Hepatocyte (in vitro differentiated cells): ENCODE measurements at regions not wholly inside any gene's neighbourhood (a gene's known extent, or its start where the extent isn't known, plus 50 kb on each side); places are given as distances from the start of the nearest gene placed in this dataset.

Source experiments
- DNase-seq: peaks from one replicate; pipeline ENCODE4 v3.0.0-alpha.2; 2016; ENCODE audit warnings: low spot score
- H2AFZ ChIP-seq: fragments of 200-600 bp; sonication (generic); 2 replicates; pipeline ENCODE4 v1.6.0; 2016; ENCODE audit warnings: antibody characterized with exemption, mild to moderate bottlenecking
- H3K27ac ChIP-seq: fragments of 200-600 bp; sonication (generic); 2 replicates; pipeline ENCODE4 v1.5.1; 2016; ENCODE audit warnings: mild to moderate bottlenecking
- H3K27me3 ChIP-seq: fragments of 200-600 bp; sonication (generic); 2 replicates; pipeline ENCODE4 v1.6.1; 2016
- H3K36me3 ChIP-seq: fragments of 200-600 bp; sonication (generic); replicated peaks from 2 replicates; pipeline ENCODE4 v1.5.1; 2016; ENCODE audit warnings: low read depth; ENCODE audit not compliant: insufficient read depth
- H3K4me1 ChIP-seq: fragments of 200-600 bp; sonication (generic); 2 replicates; pipeline ENCODE4 v1.5.1; 2016; ENCODE audit warnings: mild to moderate bottlenecking, moderate library complexity; ENCODE audit not compliant: insufficient read depth
- H3K4me2 ChIP-seq: fragments of 200-600 bp; sonication (generic); 2 replicates; pipeline ENCODE4 v1.6.0; 2016
- H3K4me3 ChIP-seq: fragments of 200-600 bp; sonication (generic); 2 replicates; pipeline ENCODE4 v1.5.1; 2016; ENCODE audit warnings: mild to moderate bottlenecking
- H3K79me2 ChIP-seq: fragments of 200-600 bp; sonication (generic); 2 replicates; pipeline ENCODE4 v1.6.0; 2017; ENCODE audit warnings: mild to moderate bottlenecking
- H3K9me2 ChIP-seq: fragments of 200-600 bp; sonication (generic); replicated peaks from 2 replicates; pipeline ENCODE4 v1.6.0; 2017; ENCODE audit warnings: mild to moderate bottlenecking; ENCODE audit not compliant: insufficient read depth
- H3K9me3 ChIP-seq: fragments of 200-600 bp; sonication (generic); 2 replicates; pipeline ENCODE4 v1.5.1; 2016; ENCODE audit warnings: low read depth, mild to moderate bottlenecking
- H4K20me1 ChIP-seq: fragments of 200-600 bp; sonication (generic); 2 replicates; pipeline ENCODE4 v1.6.0; 2016; ENCODE audit warnings: mild to moderate bottlenecking; ENCODE audit not compliant: insufficient read depth, poor library complexity, severe bottlenecking
- EZH2 ChIP-seq: fragments of 200-600 bp; sonication (generic); IDR thresholded peaks from 2 replicates; pipeline ENCODE4 v1.6.1; 2016; ENCODE audit warnings: antibody characterized with exemption, mild to moderate bottlenecking, borderline replicate concordance
- EZH2phosphoT487 ChIP-seq: fragments of 200-600 bp; sonication (generic); IDR thresholded peaks from one replicate; pipeline ENCODE4 v1.6.1; 2018; ENCODE audit warnings: antibody characterized with exemption, mild to moderate bottlenecking, low read depth, moderate library complexity; ENCODE audit not compliant: unreplicated experiment, severe bottlenecking
- WGBS: methylation state at CpG from one replicate; pipeline ENCODE4 v1.1.6; 2016; ENCODE audit warnings: low lambda C conversion rate; ENCODE audit errors: missing lambda C conversion rate; 5-methylcytosine and 5-hydroxymethylcytosine counted together
- TF ChIP-seq, protein P1 (sequence below): fragments of 200-600 bp; sonication (generic); IDR thresholded peaks from 2 replicates; pipeline ENCODE4 v1.5.1; 2016; ENCODE audit warnings: antibody characterized with exemption, mild to moderate bottlenecking; ENCODE audit not compliant: poor library complexity

DNA sequence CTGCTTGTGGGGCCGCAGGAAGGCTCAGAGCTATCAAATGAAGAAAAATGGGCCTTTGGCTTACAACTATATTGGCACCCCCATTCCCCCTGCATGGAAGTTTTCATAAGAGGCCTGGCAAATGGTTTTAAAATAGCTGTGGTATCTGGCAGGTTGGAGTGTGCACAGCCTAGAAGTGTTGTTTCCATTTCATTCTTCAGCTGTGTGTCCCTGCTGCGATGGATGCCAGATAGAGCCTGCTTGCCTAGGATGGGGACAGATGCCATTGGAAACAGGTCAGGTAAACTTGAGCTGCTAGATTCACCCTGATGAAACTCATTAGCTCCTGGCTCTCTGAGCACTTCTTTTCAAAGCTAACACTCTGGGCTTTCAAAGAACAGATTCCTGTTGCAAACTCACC is 183.3 kb downstream of the IRX1 start:
- Histone ChIP-seq H3K9me2 (no peaks in the 10 kb centered on the region), H4K20me1 (no peaks in the 10 kb centered on the region), H2AFZ (no peak overlapping the region), H3K4me2 (no peak overlapping the region), H3K27ac (no peak overlapping the region), H3K9me3 (no peaks in the 10 kb centered on the region), H3K36me3 (no peaks in the 10 kb centered on the region), H3K79me2 (no peaks in the 10 kb centered on the region), H3K4me3 (no peak overlapping the region), H3K4me1 (no peaks in the 10 kb centered on the region), H3K27me3 (no peaks in the 10 kb centered on the region)
- 92% methylated on average over 2 of the region's 2 CpGs for WGBS
- DNase-seq, result no peak
- TF ChIP-seq, protein P1, sequence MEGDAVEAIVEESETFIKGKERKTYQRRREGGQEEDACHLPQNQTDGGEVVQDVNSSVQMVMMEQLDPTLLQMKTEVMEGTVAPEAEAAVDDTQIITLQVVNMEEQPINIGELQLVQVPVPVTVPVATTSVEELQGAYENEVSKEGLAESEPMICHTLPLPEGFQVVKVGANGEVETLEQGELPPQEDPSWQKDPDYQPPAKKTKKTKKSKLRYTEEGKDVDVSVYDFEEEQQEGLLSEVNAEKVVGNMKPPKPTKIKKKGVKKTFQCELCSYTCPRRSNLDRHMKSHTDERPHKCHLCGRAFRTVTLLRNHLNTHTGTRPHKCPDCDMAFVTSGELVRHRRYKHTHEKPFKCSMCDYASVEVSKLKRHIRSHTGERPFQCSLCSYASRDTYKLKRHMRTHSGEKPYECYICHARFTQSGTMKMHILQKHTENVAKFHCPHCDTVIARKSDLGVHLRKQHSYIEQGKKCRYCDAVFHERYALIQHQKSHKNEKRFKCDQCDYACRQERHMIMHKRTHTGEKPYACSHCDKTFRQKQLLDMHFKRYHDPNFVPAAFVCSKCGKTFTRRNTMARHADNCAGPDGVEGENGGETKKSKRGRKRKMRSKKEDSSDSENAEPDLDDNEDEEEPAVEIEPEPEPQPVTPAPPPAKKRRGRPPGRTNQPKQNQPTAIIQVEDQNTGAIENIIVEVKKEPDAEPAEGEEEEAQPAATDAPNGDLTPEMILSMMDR, result no peak
- TF ChIP-seq EZH2 (no peak), EZH2phosphoT487 (no peak)

DNA sequence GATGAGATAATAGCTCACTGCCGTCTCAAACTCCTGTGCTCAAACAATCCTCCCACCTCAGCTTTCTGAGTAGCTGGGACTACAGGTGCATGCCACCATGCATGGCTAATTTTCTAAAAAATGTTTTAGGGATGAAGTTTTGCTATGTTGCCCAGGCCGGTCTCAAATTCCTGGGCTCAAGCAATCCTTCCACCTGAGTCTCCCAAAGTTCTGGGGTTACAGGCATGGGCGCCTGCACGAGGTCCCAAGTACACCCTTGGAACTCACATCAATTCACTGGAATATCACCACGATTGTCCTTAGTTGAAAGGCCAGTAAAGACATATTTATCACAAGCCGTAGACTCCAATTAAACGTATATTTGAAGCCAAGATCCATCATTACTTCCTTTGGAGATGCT is 184.6 kb downstream of the IRX1 start:
- no peak overlapping the region for H3K27ac ChIP-seq
- no peak for DNase-seq
- no peak overlapping the region for H2AFZ ChIP-seq
- no peaks in the 10 kb centered on the region for H3K36me3 ChIP-seq
- H4K20me1 ChIP-seq, result no peaks in the 10 kb centered on the region
- no peaks in the 10 kb centered on the region for H3K9me2 ChIP-seq
- no peak overlapping the region for H3K4me3 ChIP-seq
- H3K27me3 ChIP-seq, result no peaks in the 10 kb centered on the region
- no peaks in the 10 kb centered on the region for H3K9me3 ChIP-seq
- H3K4me1 ChIP-seq, result no peaks in the 10 kb centered on the region
- WGBS, result 88% methylated on average over 7 of the region's 7 CpGs
- H3K4me2 ChIP-seq, result no peak overlapping the region
- no peaks in the 10 kb centered on the region for H3K79me2 ChIP-seq
- TF ChIP-seq EZH2 (no peak), EZH2phosphoT487 (no peak)
- TF ChIP-seq, protein P1, result no peak

DNA sequence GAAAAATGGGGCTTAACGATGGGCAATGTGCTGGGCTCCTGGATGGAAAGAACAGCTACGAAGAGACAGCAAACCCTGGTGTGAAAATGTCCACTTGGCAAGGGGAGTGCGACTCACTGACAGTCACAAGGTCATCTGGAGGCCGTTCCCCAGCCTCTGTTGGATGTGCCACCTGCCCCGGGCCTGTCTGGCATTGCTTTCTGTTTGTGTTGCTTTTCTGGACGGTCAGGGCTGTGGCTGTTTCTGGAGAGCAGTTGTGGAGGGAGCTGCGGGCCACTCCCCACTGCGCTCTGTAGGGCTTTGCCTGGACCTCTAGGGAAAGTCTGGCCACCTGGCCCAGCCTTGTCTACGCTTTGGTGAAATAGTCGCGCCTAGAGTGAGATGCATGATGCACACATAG is 185.3 kb downstream of the IRX1 start:
- no peaks in the 10 kb centered on the region for H3K9me3 ChIP-seq
- no peak overlapping the region for H3K27ac ChIP-seq
- TF ChIP-seq, protein P1, result no peak
- no peak for TF ChIP-seq EZH2phosphoT487
- no peak for TF ChIP-seq EZH2
- no peaks in the 10 kb centered on the region for H3K27me3 ChIP-seq
- H3K36me3 ChIP-seq, result no peaks in the 10 kb centered on the region
- no peak overlapping the region for H3K4me3 ChIP-seq
- WGBS, result 94% methylated on average over 11 of the region's 11 CpGs
- no peak for DNase-seq
- H2AFZ ChIP-seq, result no peak overlapping the region
- no peaks in the 10 kb centered on the region for H3K9me2 ChIP-seq
- no peaks in the 10 kb centered on the region for H3K79me2 ChIP-seq
- no peak overlapping the region for H3K4me2 ChIP-seq
- H4K20me1 ChIP-seq, result no peaks in the 10 kb centered on the region
- no peaks in the 10 kb centered on the region for H3K4me1 ChIP-seq

DNA sequence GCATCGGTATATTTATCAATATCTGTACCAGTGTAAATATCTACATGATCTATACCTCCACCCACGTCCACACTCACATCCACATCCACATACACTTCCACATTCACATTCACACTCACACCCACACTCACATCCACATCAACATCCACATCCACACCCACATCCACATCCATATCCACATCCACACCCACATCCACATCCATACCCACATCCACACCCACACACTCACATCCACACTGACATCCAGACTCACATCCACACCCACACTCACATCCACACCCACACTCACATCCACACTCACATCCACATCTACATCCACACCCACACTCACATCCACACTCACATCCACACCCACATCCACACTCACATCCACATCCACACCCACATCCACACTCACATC is 189.2 kb downstream of the IRX1 start:
- no peak overlapping the region for H3K4me3 ChIP-seq
- no peaks in the 10 kb centered on the region for H3K4me1 ChIP-seq
- no peak overlapping the region for H3K27ac ChIP-seq
- TF ChIP-seq, protein P1, result no peak
- TF ChIP-seq EZH2phosphoT487 (no peak), EZH2 (no peak)
- H2AFZ ChIP-seq, result no peak overlapping the region
- no peaks in the 10 kb centered on the region for H3K9me3 ChIP-seq
- no peak overlapping the region for H3K4me2 ChIP-seq
- H3K9me2 ChIP-seq, result no peaks in the 10 kb centered on the region
- no peaks in the 10 kb centered on the region for H3K79me2 ChIP-seq
- peaks cover 16% of the 10 kb centered on the region for H3K27me3 ChIP-seq
- H3K36me3 ChIP-seq, result no peaks in the 10 kb centered on the region
- 88% methylated on average over 2 of the region's 2 CpGs for WGBS
- no peaks in the 10 kb centered on the region for H4K20me1 ChIP-seq
- no peak for DNase-seq
